ENCODE measurements at regions not wholly inside any gene's neighbourhood (a gene's known extent, or its start where the extent isn't known, plus 50 kb on each side); places are given as distances from the start of the nearest gene placed in this dataset.

GRCh38 chr20:1757606-1758512, 100.3 kb upstream of the SIRPG start:
- TF ChIP-seq POLR2A (IDR thresholded peaks at IDR 0.05) (no peak), POLR2AphosphoS5 (IDR thresholded peaks at IDR 0.05) (no peak)
- TF ChIP-seq, protein P1, sequence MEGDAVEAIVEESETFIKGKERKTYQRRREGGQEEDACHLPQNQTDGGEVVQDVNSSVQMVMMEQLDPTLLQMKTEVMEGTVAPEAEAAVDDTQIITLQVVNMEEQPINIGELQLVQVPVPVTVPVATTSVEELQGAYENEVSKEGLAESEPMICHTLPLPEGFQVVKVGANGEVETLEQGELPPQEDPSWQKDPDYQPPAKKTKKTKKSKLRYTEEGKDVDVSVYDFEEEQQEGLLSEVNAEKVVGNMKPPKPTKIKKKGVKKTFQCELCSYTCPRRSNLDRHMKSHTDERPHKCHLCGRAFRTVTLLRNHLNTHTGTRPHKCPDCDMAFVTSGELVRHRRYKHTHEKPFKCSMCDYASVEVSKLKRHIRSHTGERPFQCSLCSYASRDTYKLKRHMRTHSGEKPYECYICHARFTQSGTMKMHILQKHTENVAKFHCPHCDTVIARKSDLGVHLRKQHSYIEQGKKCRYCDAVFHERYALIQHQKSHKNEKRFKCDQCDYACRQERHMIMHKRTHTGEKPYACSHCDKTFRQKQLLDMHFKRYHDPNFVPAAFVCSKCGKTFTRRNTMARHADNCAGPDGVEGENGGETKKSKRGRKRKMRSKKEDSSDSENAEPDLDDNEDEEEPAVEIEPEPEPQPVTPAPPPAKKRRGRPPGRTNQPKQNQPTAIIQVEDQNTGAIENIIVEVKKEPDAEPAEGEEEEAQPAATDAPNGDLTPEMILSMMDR (IDR thresholded peaks at IDR 0.05) = no peak
- intact Hi-C loops (cut with DNase I) = no loop called here
- no peak overlapping the region for H3K27ac ChIP-seq
- H3K4me3 ChIP-seq = no peak overlapping the region
- no peaks in the 10 kb centered on the region for H3K27me3 ChIP-seq (replicated peaks; ENCODE audit: insufficient read depth)
- 71% methylated on average over 5 of the region's 5 CpGs for WGBS
- no peaks in the 10 kb centered on the region for H3K36me3 ChIP-seq
- no peaks in the 10 kb centered on the region for H3K9me3 ChIP-seq
- H3K4me1 ChIP-seq (replicated peaks) = no peaks in the 10 kb centered on the region
- no peak for DNase-seq (ENCODE audit: low spot score)

DNA sequence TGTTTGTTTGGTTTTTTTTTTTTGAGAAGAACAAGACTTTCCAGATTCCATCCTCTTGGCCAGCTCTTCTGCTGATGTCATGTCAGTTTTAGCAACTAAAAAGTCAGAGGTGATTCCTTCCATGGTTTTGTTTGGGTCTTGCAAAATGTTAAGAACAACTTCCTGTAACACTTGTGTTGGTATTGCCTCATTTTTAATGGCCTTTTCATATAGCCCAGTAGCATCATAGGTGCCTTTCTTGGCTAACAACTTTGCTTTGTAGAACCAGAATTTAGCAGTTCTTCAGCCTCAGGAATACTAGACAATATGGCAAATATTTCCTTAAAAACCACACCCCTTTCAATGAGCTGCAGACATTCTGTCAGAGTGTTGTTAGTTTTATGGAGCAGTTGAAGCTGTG, 99.5 kb upstream of the SIRPG start:
- intact Hi-C loops (cut with DNase I) = no loop called here
- no peaks in the 10 kb centered on the region for H3K36me3 ChIP-seq
- H3K9me3 ChIP-seq = no peaks in the 10 kb centered on the region
- DNase-seq (ENCODE audit: low spot score) = no peak
- H3K4me3 ChIP-seq = no peak overlapping the region
- H3K27ac ChIP-seq = no peak overlapping the region
- TF ChIP-seq POLR2AphosphoS5 (IDR thresholded peaks at IDR 0.05) (no peak), POLR2A (IDR thresholded peaks at IDR 0.05) (no peak)
- TF ChIP-seq, protein P1 (IDR thresholded peaks at IDR 0.05) = no peak
- H3K27me3 ChIP-seq (replicated peaks; ENCODE audit: insufficient read depth) = no peaks in the 10 kb centered on the region
- H3K4me1 ChIP-seq (replicated peaks) = no peaks in the 10 kb centered on the region

DNA sequence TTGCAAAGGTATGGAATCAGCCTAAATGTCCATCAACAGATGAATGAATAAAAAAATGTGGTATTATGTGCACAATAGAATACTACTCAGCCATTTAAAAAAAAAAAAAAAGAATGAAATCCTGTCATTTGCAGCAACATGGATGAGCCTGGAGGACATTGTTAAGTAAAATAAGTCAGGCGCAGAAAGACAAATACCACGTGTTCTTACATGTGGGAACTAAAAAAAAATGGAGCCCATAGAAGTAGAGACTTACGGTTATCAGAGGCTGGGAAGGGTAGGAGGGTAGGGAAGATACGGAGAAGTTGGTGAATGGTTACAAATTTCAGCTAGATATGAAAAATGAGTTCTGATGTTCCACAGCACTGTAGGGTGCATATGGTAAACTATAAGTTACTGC, 97.2 kb upstream of the SIRPG start:
- no peaks in the 10 kb centered on the region for H3K27me3 ChIP-seq (replicated peaks; ENCODE audit: insufficient read depth)
- intact Hi-C loops (cut with DNase I) = no loop called here
- TF ChIP-seq POLR2A (IDR thresholded peaks at IDR 0.05) = no peak
- TF ChIP-seq, protein P1 (IDR thresholded peaks at IDR 0.05) = no peak
- TF ChIP-seq POLR2AphosphoS5 (IDR thresholded peaks at IDR 0.05) = no peak
- DNase-seq (ENCODE audit: low spot score) = no peak
- WGBS = 68% methylated on average over 4 of the region's 4 CpGs
- no peak overlapping the region for H3K27ac ChIP-seq
- no peaks in the 10 kb centered on the region for H3K9me3 ChIP-seq
- H3K4me3 ChIP-seq = no peak overlapping the region
- no peaks in the 10 kb centered on the region for H3K4me1 ChIP-seq (replicated peaks)
- H3K36me3 ChIP-seq = no peaks in the 10 kb centered on the region

- H3K36me3 ChIP-seq = no peaks in the 10 kb centered on the region
- no peak overlapping the region for H3K4me3 ChIP-seq
- intact Hi-C loops (cut with DNase I) = no loop called here
- TF ChIP-seq POLR2AphosphoS5 (IDR thresholded peaks at IDR 0.05) (no peak), POLR2A (IDR thresholded peaks at IDR 0.05) (no peak)
- TF ChIP-seq, protein P1 (IDR thresholded peaks at IDR 0.05) = no peak
- WGBS = 70% methylated on average over 2 of the region's 2 CpGs
- no peaks in the 10 kb centered on the region for H3K27me3 ChIP-seq (replicated peaks; ENCODE audit: insufficient read depth)
- H3K4me1 ChIP-seq (replicated peaks) = no peaks in the 10 kb centered on the region
- H3K27ac ChIP-seq = no peak overlapping the region
- no peaks in the 10 kb centered on the region for H3K9me3 ChIP-seq
- no peak for DNase-seq (ENCODE audit: low spot score)
These were observed 96.7 kb upstream of the SIRPG start for GRCh38 chr20:1754306-1754705.

GRCh38 chr20:1752045-1752444, 94.5 kb upstream of the SIRPG start:
- DNase-seq (ENCODE audit: low spot score) = no peak
- no peak overlapping the region for H3K4me3 ChIP-seq
- no peaks in the 10 kb centered on the region for H3K9me3 ChIP-seq
- no peaks in the 10 kb centered on the region for H3K36me3 ChIP-seq
- no peak overlapping the region for H3K27ac ChIP-seq
- intact Hi-C loops (cut with DNase I) = no loop called here
- H3K4me1 ChIP-seq (replicated peaks) = no peaks in the 10 kb centered on the region
- H3K27me3 ChIP-seq (replicated peaks; ENCODE audit: insufficient read depth) = no peaks in the 10 kb centered on the region
- TF ChIP-seq, protein P1 (IDR thresholded peaks at IDR 0.05) = no peak
- TF ChIP-seq POLR2AphosphoS5 (IDR thresholded peaks at IDR 0.05) (no peak), POLR2A (IDR thresholded peaks at IDR 0.05) (no peak)

Measured in prostate gland (tissue), 2 donors.